ELF-1 (cell line): ENCODE measurements at regions not wholly inside any gene's neighbourhood (a gene's known extent, or its start where the extent isn't known, plus 50 kb on each side); places are given as distances from the start of the nearest gene placed in this dataset.

Experiments used
- DNase-seq: peaks from one replicate; pipeline ENCODE4 v3.0.0-alpha.2; 2016; ENCODE audit warnings: low read depth, low spot score

DNA sequence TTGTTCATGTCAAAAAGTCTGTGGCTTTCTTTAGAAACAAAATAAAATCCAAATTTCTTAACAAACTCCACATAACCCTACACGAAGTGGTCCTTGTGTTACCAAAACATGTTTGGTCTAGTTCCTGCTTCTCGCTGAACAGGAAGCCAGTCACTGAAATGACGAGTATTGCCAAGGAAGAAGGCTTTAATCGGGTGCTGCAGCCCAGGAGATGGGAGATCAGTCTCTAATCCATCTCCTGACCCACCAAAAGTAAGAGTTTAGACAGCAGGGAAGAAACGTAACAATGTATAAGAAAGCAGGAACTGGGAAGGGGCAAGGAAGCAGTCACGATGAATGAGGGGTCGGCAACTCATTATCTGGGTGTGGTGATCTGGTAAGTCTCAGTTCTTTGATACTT, 144.6 kb upstream of the MAP9 start:
- DNase-seq, result no peak

DNA sequence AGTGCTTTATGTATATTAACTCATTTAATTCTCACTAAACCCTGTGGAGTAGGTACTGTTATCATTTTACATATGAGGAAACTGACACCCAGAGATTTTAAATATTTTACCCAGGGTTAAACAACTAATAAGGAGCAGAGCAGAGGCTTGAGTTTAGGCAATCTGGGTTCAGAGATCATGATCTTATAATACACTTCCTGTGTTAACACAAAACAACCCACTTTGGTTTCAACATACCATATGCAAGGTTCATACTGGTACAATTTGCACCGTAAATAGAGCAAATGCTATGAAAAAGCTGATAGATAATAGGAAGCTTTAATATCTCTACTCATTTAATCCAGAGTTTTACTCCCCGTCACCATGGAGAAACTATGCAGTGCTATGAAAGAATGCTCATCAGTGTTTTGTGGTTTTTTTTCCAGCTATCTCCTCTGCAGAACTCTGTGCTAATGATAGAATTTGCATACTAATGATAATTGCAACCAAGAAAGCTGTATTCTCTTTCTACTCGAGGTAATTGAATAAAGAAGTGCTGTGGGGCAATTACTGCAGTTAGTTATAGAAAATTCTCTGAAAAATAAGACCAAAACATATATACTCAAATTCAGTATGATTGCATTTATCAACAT, 138.8 kb upstream of the MAP9 start:
- DNase-seq, result no peak

- DNase-seq, result no peak
These were observed 137.9 kb upstream of the MAP9 start for GRCh38 chr4:155514628-155515027.

DNA sequence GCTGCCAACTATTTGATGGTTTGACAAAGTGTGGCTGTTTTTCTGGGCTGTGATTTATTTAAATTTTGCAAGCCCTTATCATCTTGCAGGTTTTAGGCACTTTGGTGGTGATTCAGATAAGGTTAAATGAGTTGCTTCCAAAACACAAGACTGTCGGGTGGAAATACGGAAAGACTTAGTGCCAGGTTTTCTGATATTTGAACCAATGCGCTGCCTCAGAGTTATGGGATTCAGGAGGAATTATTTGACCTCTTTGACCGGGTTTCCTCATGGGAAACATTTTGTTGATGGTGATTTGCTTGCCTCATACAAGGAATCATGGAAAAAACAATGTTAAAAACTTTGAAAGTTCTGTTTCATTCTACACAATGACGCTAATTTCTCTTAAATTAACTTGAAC, 136.1 kb upstream of the MAP9 start:
- DNase-seq, result no peak

GRCh38 chr4:155512046-155512445, 135.3 kb upstream of the MAP9 start:
- no peak for DNase-seq

GRCh38 chr4:155510771-155511170, 134.0 kb upstream of the MAP9 start:
- DNase-seq, result no peak

GRCh38 chr4:155509555-155509954, 132.8 kb upstream of the MAP9 start:
- no peak for DNase-seq

GRCh38 chr4:155506745-155507144, 130.0 kb upstream of the MAP9 start:
- DNase-seq, result no peak

DNA sequence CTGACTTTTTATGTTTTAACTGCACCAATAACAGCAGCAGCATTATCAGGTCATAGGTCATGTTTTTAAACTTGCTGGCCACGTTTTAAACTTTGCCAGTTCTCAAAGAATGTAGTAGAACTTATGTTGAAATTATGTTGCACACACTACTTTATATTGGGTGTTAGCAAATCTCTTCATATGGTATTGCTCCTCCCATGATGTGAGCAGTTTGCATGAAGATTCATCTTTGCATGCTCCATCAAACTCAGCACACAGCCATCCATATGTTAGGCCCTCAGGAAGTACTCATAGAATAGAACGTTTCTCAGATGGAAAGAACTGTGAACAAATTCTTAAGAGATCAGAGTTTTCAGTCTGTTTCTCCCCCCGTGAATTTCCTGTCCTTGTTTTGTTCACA, 128.6 kb upstream of the MAP9 start:
- no peak for DNase-seq

DNA sequence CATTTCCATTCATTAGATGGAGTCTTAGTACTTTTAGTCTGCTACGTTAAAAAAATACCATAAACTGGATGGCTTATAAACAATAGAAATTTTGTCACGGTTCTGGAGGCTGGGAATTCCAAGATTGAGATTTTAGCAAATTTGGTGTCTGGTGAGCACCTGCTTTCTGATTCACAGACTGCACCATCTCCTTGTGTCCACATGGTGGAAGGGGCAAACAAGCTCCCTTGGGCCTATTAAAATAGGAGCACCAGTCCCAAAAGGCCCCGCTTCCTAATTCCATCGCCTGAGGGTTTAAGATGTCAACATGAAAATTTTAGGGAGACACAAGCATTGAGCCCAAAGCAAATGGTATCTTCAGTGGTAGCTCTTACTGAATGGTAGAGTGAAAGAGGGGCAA, 120.5 kb upstream of the MAP9 start:
- DNase-seq, result no peak

DNA sequence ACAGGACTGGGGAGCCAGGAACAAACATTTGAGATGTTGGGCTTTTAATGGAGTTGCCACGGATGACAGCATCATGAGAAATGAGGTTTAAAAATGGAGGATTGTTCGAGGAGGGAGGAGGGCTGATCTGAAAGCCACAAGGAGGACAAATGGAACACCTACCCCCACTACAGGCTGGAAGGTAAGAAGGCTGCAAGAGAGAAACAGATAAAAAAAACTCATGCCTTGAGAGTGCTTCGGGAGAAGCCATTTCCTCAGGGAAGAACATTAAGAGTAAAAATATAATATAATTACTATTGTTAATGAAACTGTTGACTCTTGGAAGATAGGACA, 119.5 kb upstream of the MAP9 start:
- no peak for DNase-seq

GRCh38 chr4:155495572-155496293, 119.0 kb upstream of the MAP9 start:
- no peak for DNase-seq

DNA sequence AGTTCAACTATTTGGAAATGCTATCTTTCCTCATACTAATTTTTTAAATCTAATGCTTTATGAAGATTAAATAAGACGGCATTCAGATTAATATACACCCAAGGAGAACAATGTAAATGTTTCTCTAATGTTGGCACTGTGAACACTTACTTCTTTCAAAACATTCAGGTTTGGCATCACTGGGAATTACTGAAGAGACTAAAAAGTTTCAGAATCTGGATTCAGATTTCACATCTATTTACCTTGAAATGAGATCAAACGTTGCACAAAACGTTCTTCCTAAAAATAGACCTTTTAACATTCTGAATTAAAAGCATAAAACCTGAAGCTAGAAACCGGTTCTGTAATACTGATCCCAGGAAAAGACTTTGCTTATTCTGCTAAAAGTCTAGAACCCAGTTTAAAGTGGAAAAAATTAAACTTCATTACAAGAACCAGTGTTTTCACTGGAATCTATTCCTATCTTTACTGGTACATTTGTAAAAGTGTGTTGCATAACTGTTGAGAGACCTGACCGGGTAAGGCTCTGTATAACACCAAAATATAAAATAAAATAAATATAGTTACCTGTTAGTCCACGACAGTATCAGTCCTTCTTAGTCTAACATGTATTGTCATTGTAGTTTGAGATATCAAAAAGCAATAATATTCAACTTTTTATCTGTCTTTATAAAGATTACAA, 117.4 kb upstream of the MAP9 start:
- no peak for DNase-seq

DNA sequence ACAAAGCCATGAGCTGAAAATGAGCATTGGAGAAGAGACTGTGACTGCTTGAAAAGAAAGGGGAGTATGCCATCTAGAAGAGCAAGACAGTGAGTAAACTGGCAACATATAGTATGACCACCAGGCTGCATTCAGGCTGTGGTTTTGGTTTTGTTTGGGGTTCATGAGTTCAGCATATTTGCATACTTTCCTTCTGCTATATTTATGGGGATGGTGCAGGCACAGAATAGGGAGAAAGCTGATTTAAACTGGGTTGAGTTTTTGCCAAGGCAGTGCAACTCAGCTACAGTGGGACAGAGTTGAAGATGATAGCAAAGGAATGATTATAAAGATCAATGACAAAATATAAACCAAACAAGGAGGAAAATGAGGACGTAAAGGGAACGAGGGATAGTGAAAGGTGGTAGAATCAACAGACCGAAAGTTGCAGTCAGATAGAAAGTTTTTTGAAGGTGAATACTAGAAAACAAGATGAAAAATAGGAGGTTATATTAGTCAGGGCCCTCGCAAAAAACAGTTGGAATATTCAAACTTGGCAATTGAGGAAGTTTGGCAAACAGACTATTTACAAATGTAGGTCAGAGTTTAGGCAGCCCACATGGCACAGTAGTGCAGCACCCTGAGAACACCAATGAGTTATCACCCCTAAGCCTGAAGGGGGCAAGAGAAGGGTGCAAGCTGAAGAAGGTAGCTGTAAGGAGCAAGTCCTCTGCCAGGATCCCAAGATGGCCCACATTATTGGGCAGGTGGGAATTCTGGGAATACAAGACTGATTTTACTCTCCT, 114.8 kb upstream of the MAP9 start:
- DNase-seq, result no peak

DNA sequence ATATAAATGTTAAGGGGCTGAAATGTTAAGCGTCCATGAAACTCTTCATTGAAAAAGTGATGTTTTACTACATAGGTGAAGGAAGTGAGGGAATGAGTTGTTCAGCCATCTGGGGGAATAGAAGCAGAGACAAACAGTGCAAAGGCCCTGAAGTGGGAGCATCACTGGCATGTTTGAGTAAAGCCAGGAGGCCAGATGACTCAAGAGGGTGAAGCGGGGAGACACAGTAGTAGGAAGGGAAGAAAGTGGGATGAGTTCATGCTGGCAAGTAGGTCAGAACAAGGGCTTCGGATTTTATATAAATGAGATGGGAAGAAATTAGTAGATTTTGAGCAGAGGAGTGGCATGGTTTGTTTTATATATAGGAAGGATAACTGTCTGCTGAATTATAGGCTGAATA, 112.5 kb upstream of the MAP9 start:
- no peak for DNase-seq

GRCh38 chr4:155488691-155489090, 111.9 kb upstream of the MAP9 start:
- no peak for DNase-seq

DNA sequence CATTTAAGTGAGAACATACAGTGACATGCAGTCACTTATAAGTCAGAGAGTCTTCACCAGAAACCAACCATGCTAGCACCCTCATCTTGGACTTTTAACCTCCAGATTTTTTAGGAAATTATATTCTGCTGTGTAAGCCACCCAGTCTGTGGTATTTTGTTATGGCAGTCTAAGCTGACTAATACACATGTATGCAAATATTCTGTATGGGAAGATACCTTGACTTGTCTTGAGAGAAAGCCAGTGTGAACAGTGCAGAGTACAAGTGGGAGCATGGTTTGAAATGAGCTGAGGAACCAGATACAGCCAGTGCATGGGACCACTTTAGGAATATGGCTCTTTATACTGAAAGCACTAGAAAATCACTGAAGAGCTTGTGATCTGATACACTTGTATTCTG, 110.4 kb upstream of the MAP9 start:
- no peak for DNase-seq

DNA sequence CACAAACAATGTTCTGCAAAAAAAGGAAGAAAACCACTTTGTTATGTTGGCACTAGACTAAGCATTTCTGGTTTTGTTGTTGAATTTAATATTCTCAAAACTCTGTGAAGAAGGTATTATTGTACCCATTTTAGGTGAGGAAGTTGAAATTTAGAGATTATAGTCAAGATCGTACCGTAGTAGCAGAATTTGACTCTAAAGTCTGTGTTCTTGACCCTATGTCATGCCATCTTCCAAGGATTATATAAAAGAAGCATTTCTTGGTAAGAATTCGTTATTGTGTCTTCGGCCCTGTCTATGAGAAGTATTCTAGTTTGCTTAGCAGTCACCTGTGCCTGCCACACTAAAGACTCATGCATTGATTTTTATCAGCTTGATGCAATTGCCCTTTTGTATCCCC, 104.4 kb upstream of the MAP9 start:
- DNase-seq, result no peak

DNA sequence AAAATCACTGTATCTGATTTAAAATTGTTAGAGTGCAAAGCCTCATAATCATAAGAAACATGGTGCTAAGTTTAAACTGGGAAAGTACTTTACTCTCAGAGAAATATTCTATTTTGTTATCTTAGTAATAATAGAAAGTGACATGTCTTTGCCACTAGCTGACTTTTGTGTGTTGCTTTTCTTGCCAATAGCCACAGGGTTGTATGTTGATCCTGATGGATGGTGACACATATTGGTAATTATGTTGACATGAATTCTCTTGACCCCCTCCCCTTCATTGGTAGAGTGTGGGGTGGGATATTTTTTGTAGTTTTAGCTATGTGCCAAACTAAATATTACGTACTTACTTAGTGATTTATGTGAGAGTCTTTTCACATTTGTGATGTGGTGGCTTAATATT, 103.1 kb upstream of the MAP9 start:
- no peak for DNase-seq

DNA sequence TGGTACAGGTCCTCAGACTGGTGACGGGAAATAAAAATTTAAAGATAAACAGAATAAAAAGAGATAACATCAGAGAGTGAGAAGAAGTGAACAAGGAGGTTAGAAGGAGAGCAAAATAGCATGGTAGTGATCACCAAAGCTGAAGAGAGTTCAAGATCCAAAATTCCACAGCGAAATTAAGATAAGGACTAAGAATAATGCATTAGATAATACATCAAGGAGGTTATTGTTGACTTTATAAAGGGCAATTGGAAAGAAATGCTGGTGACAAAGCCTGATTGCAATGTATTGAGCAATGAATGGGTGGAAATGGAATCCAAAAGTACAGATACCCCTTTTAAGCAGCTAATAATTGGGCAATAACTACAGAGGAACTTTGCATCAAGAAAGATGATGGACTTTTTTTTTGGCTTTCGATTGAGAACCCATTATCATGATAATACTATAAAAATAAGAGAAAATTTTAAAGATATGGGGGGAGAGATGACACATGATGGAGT, 101.6 kb upstream of the MAP9 start:
- DNase-seq, result no peak

DNA sequence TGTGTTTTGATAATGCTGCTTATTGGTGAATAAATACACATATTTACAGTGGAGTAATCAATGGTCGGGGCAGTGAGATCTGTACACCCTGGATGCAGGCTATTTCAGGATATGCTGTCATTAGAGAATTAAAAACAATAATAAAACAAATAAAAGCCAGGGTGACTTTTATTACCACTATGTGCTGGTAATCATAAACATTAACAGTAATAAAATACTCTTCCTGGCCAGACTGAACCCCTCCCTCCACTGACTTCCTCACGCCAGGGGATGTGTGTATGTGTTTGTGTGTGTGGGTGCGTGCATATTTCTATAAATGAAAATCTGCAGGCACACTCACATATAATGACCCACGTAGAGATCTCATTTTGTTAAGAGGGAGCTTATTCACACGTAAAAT, 98.0 kb upstream of the MAP9 start:
- DNase-seq, result no peak

DNA sequence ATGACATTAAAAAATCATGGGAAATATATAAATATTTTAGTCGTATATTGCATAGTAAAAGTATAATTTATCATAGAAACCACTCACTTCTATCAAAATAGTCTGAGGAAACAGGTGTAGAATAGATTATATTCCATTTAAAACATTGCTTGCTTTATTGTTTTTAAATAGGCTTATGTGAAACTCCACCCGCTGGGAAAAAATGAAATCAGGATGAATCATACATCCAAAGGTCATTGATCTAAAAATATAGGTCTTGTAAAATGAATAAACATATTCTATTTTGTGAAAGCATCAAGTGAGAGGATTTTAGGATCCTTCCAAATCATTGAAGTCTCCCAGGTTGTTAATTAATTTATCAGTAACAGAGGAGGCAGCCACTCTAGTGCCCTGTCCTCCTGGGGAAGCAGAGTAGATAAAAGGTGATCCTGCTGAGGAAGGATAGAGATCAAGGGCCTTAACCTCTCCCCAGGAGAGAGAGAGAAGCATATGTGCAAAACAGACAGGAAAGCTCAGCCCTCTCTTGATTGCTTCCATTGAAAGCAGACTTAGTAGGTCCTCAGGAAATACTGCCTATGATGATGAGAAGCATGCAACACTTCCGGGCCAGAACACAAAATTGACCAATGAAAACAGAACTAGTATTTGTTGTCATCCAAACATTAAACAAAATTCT, 96.8 kb upstream of the MAP9 start:
- DNase-seq, result no peak
